22Rv1 (cell line): ENCODE measurements at regions not wholly inside any gene's neighbourhood (a gene's known extent, or its start where the extent isn't known, plus 50 kb on each side); places are given as distances from the start of the nearest gene placed in this dataset.

Experiments
- H3K27ac ChIP-seq: fragments of 450-650 bp; 2 replicates; pipeline ENCODE4 v1.5.1; 2017
- CTCF ChIP-seq: fragments of 450-650 bp; IDR thresholded peaks from 2 replicates; pipeline ENCODE4 v1.5.1; 2017; ENCODE audit warnings: mild to moderate bottlenecking
- ZFX ChIP-seq: fragments of 450-650 bp; IDR thresholded peaks from 2 replicates; pipeline ENCODE4 v1.6.1; 2017; ENCODE audit warnings: antibody characterized with exemption, borderline replicate concordance

- no peak for TF ChIP-seq CTCF
- TF ChIP-seq ZFX: no peak
- no peak overlapping the region for H3K27ac ChIP-seq
These were observed 97.3 kb downstream of the HAPSTR1 start for GRCh38 chr16:9188721-9189120.

GRCh38 chr16:9191274-9191850 is 99.9 kb downstream of the HAPSTR1 start:
- TF ChIP-seq ZFX: no peak
- H3K27ac ChIP-seq: no peak overlapping the region

- TF ChIP-seq ZFX (no peak), CTCF (no peak)
These were observed 101.3 kb downstream of the HAPSTR1 start for GRCh38 chr16:9192746-9193145.

GRCh38 chr16:9195287-9195686 is 103.8 kb downstream of the HAPSTR1 start:
- TF ChIP-seq CTCF (no peak), ZFX (no peak)
- H3K27ac ChIP-seq: no peak overlapping the region

More at GRCh38 chr16:9192746-9193145, 101.3 kb downstream of the HAPSTR1 start:
- no peak overlapping the region for H3K27ac ChIP-seq

GRCh38 chr16:9197957-9198661 is 106.7 kb downstream of the HAPSTR1 start:
- TF ChIP-seq ZFX: no peak
- TF ChIP-seq CTCF: no peak

GRCh38 chr16:9199311-9199710 is 107.9 kb downstream of the HAPSTR1 start:
- TF ChIP-seq ZFX (no peak), CTCF (no peak)
- H3K27ac ChIP-seq: no peak overlapping the region

More at GRCh38 chr16:9197957-9198661, 106.7 kb downstream of the HAPSTR1 start:
- no peak overlapping the region for H3K27ac ChIP-seq

- no peak overlapping the region for H3K27ac ChIP-seq
- TF ChIP-seq ZFX (no peak), CTCF (no peak)
These were observed 108.3 kb downstream of the HAPSTR1 start for GRCh38 chr16:9199751-9200150.
